ENCODE measurements at regions not wholly inside any gene's neighbourhood (a gene's known extent, or its start where the extent isn't known, plus 50 kb on each side); places are given as distances from the start of the nearest gene placed in this dataset.

DNA sequence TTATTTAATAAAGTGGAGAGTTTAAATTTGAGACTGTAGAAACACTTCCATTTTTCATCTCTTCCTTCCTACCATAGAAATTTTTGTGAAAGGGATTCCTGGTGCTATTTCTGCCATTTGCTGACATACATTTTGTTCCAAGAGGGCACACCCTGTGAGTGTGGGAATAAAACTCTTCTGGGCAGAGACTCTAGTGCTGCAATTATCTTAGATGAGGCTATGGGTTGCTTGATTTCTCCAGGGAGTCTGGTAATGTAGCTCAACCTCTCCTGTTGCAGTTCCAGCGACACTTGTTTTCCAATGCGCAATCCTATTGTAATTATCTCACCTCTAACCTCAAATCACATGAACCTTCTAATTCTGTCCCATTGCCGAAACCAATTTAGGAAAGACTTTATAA is 60.1 kb upstream of the ZSWIM2 start:
- TF ChIP-seq, protein P1, sequence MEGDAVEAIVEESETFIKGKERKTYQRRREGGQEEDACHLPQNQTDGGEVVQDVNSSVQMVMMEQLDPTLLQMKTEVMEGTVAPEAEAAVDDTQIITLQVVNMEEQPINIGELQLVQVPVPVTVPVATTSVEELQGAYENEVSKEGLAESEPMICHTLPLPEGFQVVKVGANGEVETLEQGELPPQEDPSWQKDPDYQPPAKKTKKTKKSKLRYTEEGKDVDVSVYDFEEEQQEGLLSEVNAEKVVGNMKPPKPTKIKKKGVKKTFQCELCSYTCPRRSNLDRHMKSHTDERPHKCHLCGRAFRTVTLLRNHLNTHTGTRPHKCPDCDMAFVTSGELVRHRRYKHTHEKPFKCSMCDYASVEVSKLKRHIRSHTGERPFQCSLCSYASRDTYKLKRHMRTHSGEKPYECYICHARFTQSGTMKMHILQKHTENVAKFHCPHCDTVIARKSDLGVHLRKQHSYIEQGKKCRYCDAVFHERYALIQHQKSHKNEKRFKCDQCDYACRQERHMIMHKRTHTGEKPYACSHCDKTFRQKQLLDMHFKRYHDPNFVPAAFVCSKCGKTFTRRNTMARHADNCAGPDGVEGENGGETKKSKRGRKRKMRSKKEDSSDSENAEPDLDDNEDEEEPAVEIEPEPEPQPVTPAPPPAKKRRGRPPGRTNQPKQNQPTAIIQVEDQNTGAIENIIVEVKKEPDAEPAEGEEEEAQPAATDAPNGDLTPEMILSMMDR (conservative IDR thresholded peaks at IDR 0.05): no peak
- no peak for TF ChIP-seq ZFX (IDR thresholded peaks at IDR 0.05)
